Liver (tissue), 8 donors: ENCODE measurements at regions not wholly inside any gene's neighbourhood (a gene's known extent, or its start where the extent isn't known, plus 50 kb on each side); places are given as distances from the start of the nearest gene placed in this dataset.

ENCODE experiments used
- DNase-seq: peaks from one replicate; pipeline ENCODE4 v3.0.0-alpha.2; 2017; ENCODE audit warnings: low spot score
- H3K27ac ChIP-seq, 2 donors: one replicate each; pipeline ENCODE4 v1.7.0; 2013; ENCODE audit warnings: inconsistent platforms in 2 of 2, low read length in 2 of 2, control low read depth in 1 of 2, low read depth in 1 of 2, mild to moderate bottlenecking in 1 of 2
- H3K27me3 ChIP-seq, 4 donors: one replicate each; pipeline versions ENCODE4 v1.6.1 to v1.7.0; 2013; ENCODE audit warnings: low read length in 3 of 4, inconsistent platforms in 1 of 4, mild to moderate bottlenecking in 1 of 4, moderate library complexity in 1 of 4; ENCODE audit not compliant: control insufficient read depth in 4 of 4, insufficient read depth in 4 of 4
- H3K36me3 ChIP-seq, 4 donors: one replicate each; pipeline versions ENCODE4 v1.6.1 to v1.7.0; 2013; ENCODE audit warnings: low read length in 3 of 4, mild to moderate bottlenecking in 3 of 4, low read depth in 1 of 4, moderate library complexity in 1 of 4; ENCODE audit not compliant: control insufficient read depth in 4 of 4, insufficient read depth in 3 of 4
- H3K4me1 ChIP-seq, 4 donors: one replicate each; pipeline versions ENCODE4 v1.6.1 to v1.7.0; 2013; ENCODE audit warnings: low read length in 3 of 4, mild to moderate bottlenecking in 3 of 4, moderate library complexity in 1 of 4; ENCODE audit not compliant: control insufficient read depth in 4 of 4, insufficient read depth in 4 of 4
- H3K4me3 ChIP-seq, 3 donors: one replicate each; pipeline versions ENCODE4 v1.6.1 to v1.7.0; 2013; ENCODE audit warnings: low read length in 3 of 3, control low read depth in 1 of 3, low read depth in 1 of 3, mild to moderate bottlenecking in 1 of 3
- H3K9ac ChIP-seq, 2 donors: one replicate each; pipeline ENCODE4 v1.7.0; 2013; ENCODE audit warnings: low read length in 2 of 2, mild to moderate bottlenecking in 2 of 2, moderate library complexity in 2 of 2, control low read depth in 1 of 2, low read depth in 1 of 2
- H3K9me3 ChIP-seq, 4 donors: one replicate each; pipeline versions ENCODE4 v1.6.1 to v1.7.0; 2013; ENCODE audit warnings: low read length in 3 of 4; ENCODE audit not compliant: control insufficient read depth in 4 of 4
- ATF3 ChIP-seq: IDR thresholded peaks from 2 replicates; pipeline ENCODE4 v1.6.1; 2016; ENCODE audit warnings: antibody characterized with exemption
- CTCF ChIP-seq: fragments of 150-350 bp; IDR thresholded peaks from 2 replicates; pipeline ENCODE4 v1.5.1; 2017; ENCODE audit warnings: improper control_type of control experiment, low read depth, low read length; ENCODE audit not compliant: missing input control
- EGR1 ChIP-seq, 2 donors: IDR thresholded peaks; 2 replicates each; pipeline ENCODE4 v1.6.1; 2016 to 2018; ENCODE audit warnings: antibody characterized with exemption in 2 of 2, low read depth in 2 of 2
- FOXA2 ChIP-seq: IDR thresholded peaks from 2 replicates; pipeline ENCODE4 v1.6.1; 2016; ENCODE audit warnings: antibody characterized with exemption
- GABPA ChIP-seq, 2 donors: IDR thresholded peaks in 1 of 2; conservative IDR thresholded peaks in 1 of 2; 2 replicates each; pipeline ENCODE4 v1.6.1; 2016; ENCODE audit warnings: antibody characterized with exemption in 2 of 2, mild to moderate bottlenecking in 1 of 2, moderate library complexity in 1 of 2
- HNF4A ChIP-seq, 2 donors: conservative IDR thresholded peaks; 2 replicates each; pipeline ENCODE4 v1.6.1; 2016; ENCODE audit warnings: antibody characterized with exemption in 2 of 2, mild to moderate bottlenecking in 2 of 2
- HNF4G ChIP-seq: IDR thresholded peaks from 2 replicates; pipeline ENCODE4 v1.6.1; 2016; ENCODE audit warnings: antibody characterized with exemption
- JUND ChIP-seq, 2 donors: IDR thresholded peaks; 2 replicates each; pipeline ENCODE4 v1.6.1; 2016; ENCODE audit warnings: antibody characterized with exemption in 2 of 2
- NR2F2 ChIP-seq: IDR thresholded peaks from 2 replicates; pipeline ENCODE4 v1.6.1; 2016; ENCODE audit warnings: antibody characterized with exemption
- RAD21 ChIP-seq, 2 donors: IDR thresholded peaks; 2 replicates each; pipeline ENCODE4 v1.6.1; 2016; ENCODE audit warnings: antibody characterized with exemption in 2 of 2, mild to moderate bottlenecking in 2 of 2
- REST ChIP-seq: IDR thresholded peaks from 2 replicates; pipeline ENCODE4 v1.6.1; 2016; ENCODE audit warnings: antibody characterized with exemption, mild to moderate bottlenecking
- RXRA ChIP-seq, 2 donors: IDR thresholded peaks; 2 replicates each; pipeline ENCODE4 v1.6.1; 2017 to 2018; ENCODE audit warnings: antibody characterized with exemption in 2 of 2, mild to moderate bottlenecking in 1 of 2
- SP1 ChIP-seq: IDR thresholded peaks from 2 replicates; pipeline ENCODE4 v1.6.1; 2018; ENCODE audit warnings: antibody characterized with exemption, mild to moderate bottlenecking
- TAF1 ChIP-seq: conservative IDR thresholded peaks from 2 replicates; pipeline ENCODE4 v1.6.1; 2016; ENCODE audit warnings: antibody characterized with exemption, mild to moderate bottlenecking
- YY1 ChIP-seq: IDR thresholded peaks from 2 replicates; pipeline ENCODE4 v1.6.1; 2016; ENCODE audit warnings: antibody characterized with exemption, mild to moderate bottlenecking
- ZBTB33 ChIP-seq: IDR thresholded peaks from 2 replicates; pipeline ENCODE4 v1.6.1; 2016; ENCODE audit warnings: antibody characterized with exemption
- WGBS: extraction: QIAGEN DNeasy Blood & Tissue Kit; methylation state at CpG from one replicate; pipeline ENCODE4 v1.1.7; 2013; 5-methylcytosine and 5-hydroxymethylcytosine counted together
- TF ChIP-seq, protein P1 (sequence below): IDR thresholded peaks from 2 replicates; pipeline ENCODE4 v1.6.1; 2016; ENCODE audit warnings: antibody characterized with exemption
- donor health status: healthy.
- donor health status: healthy.
- donor health status: healthy.
- donor health status: healthy.
- donor health status: healthy.

DNA sequence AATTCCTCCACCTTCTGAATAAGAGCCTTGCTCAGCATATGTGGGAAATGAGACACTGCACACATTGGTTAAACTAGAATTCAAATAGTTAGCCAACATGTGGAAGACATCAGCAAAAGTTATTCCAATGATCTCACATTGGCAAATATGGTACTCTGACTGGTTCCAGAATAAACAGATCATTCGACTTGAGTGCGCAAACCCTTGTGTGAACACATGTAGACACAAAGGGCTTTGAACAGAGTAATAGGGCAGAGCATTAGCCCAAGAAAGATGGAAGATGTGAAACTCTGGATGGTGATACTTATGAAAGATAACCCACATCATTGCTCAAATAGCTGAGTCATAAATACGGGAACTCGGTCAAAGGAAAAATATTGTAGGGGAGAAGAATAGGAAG is 1133.4 kb upstream of the SEL1L start:
- Histone ChIP-seq H3K4me3 (no peak overlapping the region), H3K27ac (no peak overlapping the region), H3K9ac (no peak overlapping the region), H3K27me3 (no peaks in the 10 kb centered on the region), H3K36me3 (no peaks in the 10 kb centered on the region), H3K4me1 (no peaks in the 10 kb centered on the region), H3K9me3 (no peaks in the 10 kb centered on the region)
- no peak for DNase-seq
- WGBS = 81% methylated on average over 4 of the region's 4 CpGs
- TF ChIP-seq TAF1 (no peak), EGR1 (IDR thresholded peaks at IDR 0.05; ENCODE audit: low read depth in 2 of 2) (no peak), RAD21 (IDR thresholded peaks at IDR 0.05) (no peak), JUND (IDR thresholded peaks at IDR 0.05) (no peak), CTCF (no peak), REST (no peak), ZBTB33 (no peak), YY1 (no peak), HNF4G (no peak), FOXA2 (no peak), ATF3 (no peak), NR2F2 (no peak), HNF4A (conservative IDR thresholded peaks at IDR 0.05) (no peak), GABPA (IDR thresholded peaks at IDR 0.05 in 1 of 2, conservative IDR thresholded peaks at IDR 0.05 in 1 of 2) (no peak)
- TF ChIP-seq, protein P1, sequence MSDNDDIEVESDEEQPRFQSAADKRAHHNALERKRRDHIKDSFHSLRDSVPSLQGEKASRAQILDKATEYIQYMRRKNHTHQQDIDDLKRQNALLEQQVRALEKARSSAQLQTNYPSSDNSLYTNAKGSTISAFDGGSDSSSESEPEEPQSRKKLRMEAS = no peak

DNA sequence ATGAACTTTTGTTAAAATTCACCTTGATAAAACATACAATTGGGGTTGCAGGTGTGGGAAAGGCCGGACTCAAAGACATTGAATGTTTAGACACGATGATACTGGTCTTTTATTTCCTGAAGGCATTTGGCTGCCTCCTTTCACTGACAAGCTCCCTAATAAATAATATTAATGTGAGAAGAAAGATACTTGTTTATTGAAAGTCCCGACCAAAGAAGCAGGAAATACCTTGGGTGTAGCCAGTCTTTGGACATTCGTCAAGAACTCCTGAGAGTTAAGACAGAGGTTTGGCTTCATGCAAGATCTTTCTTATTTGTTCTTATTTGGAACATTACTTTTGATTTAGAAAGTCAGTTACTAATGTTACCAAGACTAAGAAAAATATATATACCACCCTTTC is 1133.8 kb upstream of the SEL1L start:
- H3K27ac ChIP-seq = no peak overlapping the region
- no peak for DNase-seq
- no peak overlapping the region for H3K9ac ChIP-seq
- H3K4me3 ChIP-seq = no peak overlapping the region
- H3K4me1 ChIP-seq = no peaks in the 10 kb centered on the region
- H3K27me3 ChIP-seq = no peaks in the 10 kb centered on the region
- no peaks in the 10 kb centered on the region for H3K9me3 ChIP-seq
- WGBS = 43% methylated on average over 4 of the region's 4 CpGs
- no peaks in the 10 kb centered on the region for H3K36me3 ChIP-seq
- TF ChIP-seq CTCF (no peak), RXRA (IDR thresholded peaks at IDR 0.05) (no peak), NR2F2 (no peak), RAD21 (IDR thresholded peaks at IDR 0.05) (no peak), SP1 (no peak), GABPA (IDR thresholded peaks at IDR 0.05 in 1 of 2, conservative IDR thresholded peaks at IDR 0.05 in 1 of 2) (no peak), ZBTB33 (no peak)
